Loucy (cell line): ENCODE measurements at regions not wholly inside any gene's neighbourhood (a gene's known extent, or its start where the extent isn't known, plus 50 kb on each side); places are given as distances from the start of the nearest gene placed in this dataset.

Source experiments
- H2AFZ ChIP-seq: fragments of 200-600 bp; sonication (generic); 2 replicates; pipeline ENCODE4 v1.6.0; 2016; ENCODE audit warnings: antibody characterized with exemption, mild to moderate bottlenecking, low read length, moderate library complexity
- H3F3A ChIP-seq: fragments of 200-600 bp; 2 replicates; pipeline ENCODE4 v1.6.0; 2016; ENCODE audit warnings: antibody characterized with exemption, low read depth, mild to moderate bottlenecking
- H3K27me3 ChIP-seq: fragments of 200-600 bp; sonication (generic); 2 replicates; pipeline ENCODE4 v1.6.1; 2014; ENCODE audit warnings: low read length, mild to moderate bottlenecking; ENCODE audit not compliant: insufficient read depth, poor library complexity, severe bottlenecking
- H3K36me3 ChIP-seq: fragments of 200-600 bp; sonication (generic); 2 replicates; pipeline ENCODE4 v1.6.1; 2016; ENCODE audit warnings: low read length; ENCODE audit not compliant: insufficient read depth
- H3K4me1 ChIP-seq: fragments of 200-600 bp; sonication (generic); 2 replicates; pipeline ENCODE4 v1.5.1; 2014; ENCODE audit warnings: low read length, mild to moderate bottlenecking; ENCODE audit not compliant: insufficient read depth, poor library complexity, severe bottlenecking
- H3K4me2 ChIP-seq: fragments of 200-600 bp; sonication (generic); 2 replicates; pipeline ENCODE4 v1.6.0; 2014; ENCODE audit warnings: antibody characterized with exemption, low read length, low read depth, mild to moderate bottlenecking; ENCODE audit not compliant: poor library complexity, severe bottlenecking
- H3K4me3 ChIP-seq: fragments of 200-600 bp; sonication (generic); 2 replicates; pipeline ENCODE4 v1.5.1; 2014; ENCODE audit warnings: low read length, mild to moderate bottlenecking, mixed read lengths; ENCODE audit not compliant: poor library complexity, severe bottlenecking
- H3K79me2 ChIP-seq: fragments of 200-600 bp; sonication (generic); 2 replicates; pipeline ENCODE4 v1.6.1; 2014; ENCODE audit warnings: low read length; ENCODE audit not compliant: insufficient read depth
- H3K9ac ChIP-seq: fragments of 200-600 bp; sonication (generic); 2 replicates; pipeline ENCODE4 v1.6.0; 2014; ENCODE audit warnings: mild to moderate bottlenecking, low read depth, low read length, moderate library complexity; ENCODE audit not compliant: poor library complexity, severe bottlenecking
- H3K9me2 ChIP-seq: fragments of 200-600 bp; sonication (generic); replicated peaks from 2 replicates; pipeline ENCODE4 v1.6.1; 2016; ENCODE audit warnings: low read depth, low read length, mixed read lengths
- H3K9me3 ChIP-seq: fragments of 200-600 bp; sonication (generic); 2 replicates; pipeline ENCODE4 v1.6.1; 2014; ENCODE audit warnings: mild to moderate bottlenecking, antibody characterized with exemption, low read length, low read depth; ENCODE audit not compliant: insufficient read depth
- H4K20me1 ChIP-seq: fragments of 200-600 bp; sonication (generic); 2 replicates; pipeline ENCODE4 v1.6.0; 2014; ENCODE audit warnings: antibody characterized with exemption, low read length, mild to moderate bottlenecking; ENCODE audit not compliant: insufficient read depth, poor library complexity, severe bottlenecking
- CTCF ChIP-seq: fragments of 200-600 bp; sonication (generic); conservative IDR thresholded peaks from 2 replicates; pipeline ENCODE4 v1.5.1; 2014; ENCODE audit warnings: mild to moderate bottlenecking, antibody characterized with exemption, low read length
- EZH2phosphoT487 ChIP-seq: fragments of 200-600 bp; IDR thresholded peaks from 2 replicates; pipeline ENCODE4 v1.6.1; 2018; ENCODE audit warnings: antibody characterized with exemption, mild to moderate bottlenecking, moderate library complexity, borderline replicate concordance

DNA sequence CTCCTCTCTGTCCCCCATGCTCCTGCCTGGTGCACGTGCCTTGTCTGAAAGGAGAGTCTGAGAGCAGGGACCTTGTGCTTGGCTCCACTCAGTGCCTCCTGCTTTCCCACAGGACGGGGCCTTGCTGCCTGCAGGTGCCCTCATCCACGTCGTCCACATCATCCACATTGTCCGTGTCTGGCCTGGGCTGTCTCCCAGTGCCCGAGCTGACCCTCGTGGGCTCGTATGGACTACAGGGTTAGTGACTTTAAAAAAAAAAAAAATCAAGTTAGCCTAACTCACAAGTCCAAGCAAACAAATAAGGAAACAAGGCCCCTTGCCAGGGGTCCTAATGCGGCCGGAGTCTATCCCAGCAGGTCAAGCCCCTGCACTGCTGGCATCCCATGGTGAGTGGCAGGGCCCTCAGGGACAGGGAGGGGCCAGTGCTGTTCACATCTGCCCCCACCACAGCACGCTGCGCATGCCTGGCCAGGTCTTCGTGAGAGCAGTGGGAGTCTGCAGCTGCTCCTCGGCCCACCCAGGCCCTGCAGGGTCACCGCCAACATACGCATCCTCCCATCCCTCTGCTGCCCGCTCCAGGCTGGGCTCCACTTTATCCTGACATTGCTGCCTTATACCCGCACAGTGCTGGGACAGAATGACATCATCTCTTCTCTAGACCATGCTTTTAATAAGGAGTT, 232.6 kb downstream of the NDUFA10 start:
- no peaks in the 10 kb centered on the region for H3K27me3 ChIP-seq

GRCh38 chr2:239791526-239792404, 233.4 kb downstream of the NDUFA10 start:
- H3K4me2 ChIP-seq = no peak overlapping the region
- H4K20me1 ChIP-seq = no peaks in the 10 kb centered on the region
- no peaks in the 10 kb centered on the region for H3K4me1 ChIP-seq
- no peaks in the 10 kb centered on the region for H3F3A ChIP-seq
- no peak overlapping the region for H2AFZ ChIP-seq
- no peak overlapping the region for H3K4me3 ChIP-seq
- no peaks in the 10 kb centered on the region for H3K36me3 ChIP-seq
- no peaks in the 10 kb centered on the region for H3K9me2 ChIP-seq
- no peaks in the 10 kb centered on the region for H3K9me3 ChIP-seq
- H3K79me2 ChIP-seq = no peaks in the 10 kb centered on the region
- H3K9ac ChIP-seq = no peak overlapping the region
- TF ChIP-seq EZH2phosphoT487 = no peak
- TF ChIP-seq CTCF = no peak
- no peaks in the 10 kb centered on the region for H3K27me3 ChIP-seq

More for the DNA sequence above, 232.6 kb downstream of the NDUFA10 start:
- Histone ChIP-seq H3K9ac (no peak overlapping the region), H3K79me2 (no peaks in the 10 kb centered on the region), H3K9me3 (no peaks in the 10 kb centered on the region), H3K4me3 (no peak overlapping the region), H2AFZ (no peak overlapping the region), H4K20me1 (no peaks in the 10 kb centered on the region), H3K36me3 (no peaks in the 10 kb centered on the region), H3K9me2 (no peaks in the 10 kb centered on the region), H3K4me1 (no peaks in the 10 kb centered on the region), H3K4me2 (no peak overlapping the region), H3F3A (no peaks in the 10 kb centered on the region)
- TF ChIP-seq CTCF = no peak
- TF ChIP-seq EZH2phosphoT487 = no peak

DNA sequence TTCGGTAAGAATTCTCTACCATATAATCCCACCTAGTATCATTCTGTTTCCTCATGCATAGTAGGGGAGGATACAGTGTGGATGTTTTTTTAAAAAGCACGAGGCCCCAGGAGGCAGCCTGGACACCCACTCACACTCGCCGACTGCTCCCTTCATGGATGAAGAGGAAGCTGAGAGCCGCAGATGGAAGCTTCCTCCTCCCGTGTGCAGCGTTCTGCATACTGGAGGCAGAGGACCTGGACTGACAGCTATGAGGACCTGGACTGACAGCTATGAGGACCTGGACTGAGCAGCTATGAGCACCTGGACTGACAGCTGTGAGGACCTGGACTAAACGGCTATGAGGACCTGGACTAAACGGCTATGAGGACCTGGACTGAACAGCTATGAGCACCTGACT, 234.4 kb downstream of the NDUFA10 start:
- Histone ChIP-seq H3K4me2 (no peak overlapping the region), H3K27me3 (no peaks in the 10 kb centered on the region), H3K9ac (no peak overlapping the region)

More for the DNA sequence above, 234.4 kb downstream of the NDUFA10 start:
- Histone ChIP-seq H3F3A (no peaks in the 10 kb centered on the region), H4K20me1 (no peaks in the 10 kb centered on the region), H3K36me3 (no peaks in the 10 kb centered on the region), H3K9me3 (no peaks in the 10 kb centered on the region), H2AFZ (no peak overlapping the region), H3K4me1 (no peaks in the 10 kb centered on the region), H3K4me3 (no peak overlapping the region), H3K79me2 (no peaks in the 10 kb centered on the region), H3K9me2 (no peaks in the 10 kb centered on the region)
- TF ChIP-seq CTCF (no peak), EZH2phosphoT487 (no peak)
